ENCODE measurements at regions not wholly inside any gene's neighbourhood (a gene's known extent, or its start where the extent isn't known, plus 50 kb on each side); places are given as distances from the start of the nearest gene placed in this dataset.
"Not testable (repeated sequence)": the region's sequence is repeated elsewhere in the genome, so short reads cannot be mapped to it uniquely, and the experiment has no call there.

DNA sequence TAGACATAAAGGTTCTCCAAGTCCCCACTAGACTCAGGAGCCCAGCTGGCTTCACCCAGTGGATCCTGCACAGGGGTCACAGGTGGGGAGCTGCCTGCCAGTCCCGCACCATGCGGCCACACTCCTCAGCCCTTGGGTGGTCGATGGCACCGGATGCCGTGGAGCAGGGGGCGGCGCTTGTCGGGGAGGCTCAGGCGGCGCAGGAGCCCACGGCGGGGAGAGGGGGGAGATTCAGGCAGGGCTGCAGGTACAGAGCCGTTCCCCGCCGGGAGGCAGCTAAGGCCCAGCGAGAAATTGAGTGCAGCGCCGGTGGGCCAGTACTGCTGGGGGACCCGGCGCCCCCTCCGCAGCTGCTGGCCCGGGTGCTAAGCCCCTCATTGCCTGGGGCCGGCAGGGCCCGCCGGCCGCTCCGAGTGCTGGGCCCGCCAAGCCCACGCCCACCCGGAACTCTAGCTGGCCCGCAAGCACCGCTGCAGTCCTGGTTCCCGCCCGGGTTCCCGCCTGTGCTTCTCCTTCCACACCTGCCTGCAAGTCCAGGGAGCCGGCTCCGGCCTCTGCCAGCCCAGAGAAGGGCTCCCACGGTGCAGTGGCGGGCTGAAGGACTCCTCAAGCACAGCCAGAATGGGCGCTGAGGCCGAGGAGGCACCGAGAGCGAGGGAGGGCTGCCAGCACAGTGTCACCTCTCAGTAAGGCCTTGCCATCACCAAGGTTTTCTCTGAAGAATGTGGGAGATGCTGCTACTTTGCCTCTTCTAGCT, 58.4 kb upstream of the PPP1R12A start:
- no peak for DNase-seq (ENCODE audit: extremely low read depth, low read depth)
- H3K4me3 ChIP-seq (replicated peaks; ENCODE audit: low read depth, low read length) = no peak overlapping the region
- TF ChIP-seq, protein P1, sequence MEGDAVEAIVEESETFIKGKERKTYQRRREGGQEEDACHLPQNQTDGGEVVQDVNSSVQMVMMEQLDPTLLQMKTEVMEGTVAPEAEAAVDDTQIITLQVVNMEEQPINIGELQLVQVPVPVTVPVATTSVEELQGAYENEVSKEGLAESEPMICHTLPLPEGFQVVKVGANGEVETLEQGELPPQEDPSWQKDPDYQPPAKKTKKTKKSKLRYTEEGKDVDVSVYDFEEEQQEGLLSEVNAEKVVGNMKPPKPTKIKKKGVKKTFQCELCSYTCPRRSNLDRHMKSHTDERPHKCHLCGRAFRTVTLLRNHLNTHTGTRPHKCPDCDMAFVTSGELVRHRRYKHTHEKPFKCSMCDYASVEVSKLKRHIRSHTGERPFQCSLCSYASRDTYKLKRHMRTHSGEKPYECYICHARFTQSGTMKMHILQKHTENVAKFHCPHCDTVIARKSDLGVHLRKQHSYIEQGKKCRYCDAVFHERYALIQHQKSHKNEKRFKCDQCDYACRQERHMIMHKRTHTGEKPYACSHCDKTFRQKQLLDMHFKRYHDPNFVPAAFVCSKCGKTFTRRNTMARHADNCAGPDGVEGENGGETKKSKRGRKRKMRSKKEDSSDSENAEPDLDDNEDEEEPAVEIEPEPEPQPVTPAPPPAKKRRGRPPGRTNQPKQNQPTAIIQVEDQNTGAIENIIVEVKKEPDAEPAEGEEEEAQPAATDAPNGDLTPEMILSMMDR (IDR thresholded peaks at IDR 0.05; ENCODE audit: low read depth, low read length, missing control alignments) = no peak

DNA sequence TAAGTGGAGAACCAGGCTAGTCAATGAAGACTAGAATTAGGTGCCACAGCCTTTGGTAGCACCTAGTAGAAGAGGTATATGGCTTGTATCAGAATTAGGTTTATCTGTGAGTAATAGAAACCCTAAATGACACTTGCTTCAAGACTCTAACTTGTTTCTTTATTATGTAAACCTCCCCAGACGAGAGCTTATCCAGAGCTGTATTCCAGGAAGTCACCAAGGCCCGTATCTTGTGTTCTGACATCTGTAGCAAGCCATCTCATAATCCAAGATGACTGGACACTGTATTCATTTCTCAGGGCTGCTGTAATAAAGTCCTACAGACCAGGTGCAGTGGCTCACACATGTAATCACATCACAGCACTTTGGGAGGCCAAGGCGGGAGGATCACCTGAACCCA, 56.7 kb upstream of the PPP1R12A start:
- TF ChIP-seq, protein P1 (IDR thresholded peaks at IDR 0.05; ENCODE audit: low read depth, low read length, missing control alignments) = no peak
- H3K4me3 ChIP-seq (replicated peaks; ENCODE audit: low read depth, low read length) = no peak overlapping the region
- no peak for DNase-seq (ENCODE audit: extremely low read depth, low read depth)

DNA sequence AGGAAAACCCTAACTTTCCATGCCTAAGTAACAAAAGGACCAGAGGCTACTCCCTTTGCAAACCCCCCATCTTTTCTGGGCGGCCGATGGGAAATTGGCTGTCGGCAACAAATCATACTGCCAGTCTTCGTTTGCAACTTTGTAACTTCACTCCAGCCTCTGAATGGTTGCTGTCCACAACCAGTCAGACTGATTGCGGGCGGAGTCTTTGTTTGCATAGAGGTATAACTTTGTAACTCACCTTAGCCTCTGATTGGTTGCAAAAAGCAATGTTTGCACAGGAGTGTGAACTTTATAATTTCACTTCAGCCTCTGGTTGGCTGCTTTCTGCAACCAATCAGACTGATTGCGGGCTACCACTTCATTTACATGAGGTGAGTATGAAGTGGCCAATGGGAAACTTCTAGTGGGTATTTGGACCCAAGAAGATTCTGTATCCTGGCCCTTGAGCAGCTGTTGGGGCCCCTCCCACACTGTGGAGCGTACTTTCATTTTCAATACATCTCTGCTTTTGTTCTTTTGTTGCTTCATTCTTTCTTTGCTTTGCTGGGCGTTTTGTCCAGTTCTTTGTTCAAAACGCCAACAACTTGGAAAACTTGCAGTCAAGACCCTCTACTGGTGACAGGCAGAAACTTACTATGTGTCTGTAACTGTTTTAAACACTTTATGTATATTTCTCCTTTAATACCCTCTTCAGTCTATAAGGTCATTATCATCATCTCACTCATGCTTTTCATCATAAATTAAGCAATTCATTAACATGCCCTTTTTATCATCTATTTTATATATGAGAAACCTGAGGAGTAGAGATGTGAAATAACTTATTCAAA, 55.8 kb upstream of the PPP1R12A start:
- DNase-seq (ENCODE audit: extremely low read depth, low read depth); H3K4me3 ChIP-seq (replicated peaks; ENCODE audit: low read depth, low read length): not testable (repeated sequence)

DNA sequence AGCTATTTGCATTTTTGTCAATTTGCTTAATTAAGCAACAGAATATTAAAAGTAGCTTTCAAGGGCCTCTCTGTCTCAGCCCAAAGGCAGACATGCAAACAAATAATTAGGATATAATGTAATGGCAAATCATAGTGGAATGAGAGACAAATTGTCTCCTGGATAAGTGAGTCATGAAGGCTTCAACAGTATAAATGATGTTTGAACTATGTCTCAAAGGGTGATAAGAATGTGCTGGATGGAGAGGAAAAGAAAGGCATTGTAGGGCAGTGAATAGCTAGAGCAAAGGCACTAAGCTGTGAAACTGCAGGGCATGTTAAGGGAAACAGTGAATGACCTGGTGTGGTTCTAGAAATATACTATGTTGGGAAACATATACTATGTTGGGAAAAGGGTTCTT, 53.5 kb upstream of the PPP1R12A start:
- DNase-seq (ENCODE audit: extremely low read depth, low read depth) = no peak
- TF ChIP-seq, protein P1 (IDR thresholded peaks at IDR 0.05; ENCODE audit: low read depth, low read length, missing control alignments) = no peak

DNA sequence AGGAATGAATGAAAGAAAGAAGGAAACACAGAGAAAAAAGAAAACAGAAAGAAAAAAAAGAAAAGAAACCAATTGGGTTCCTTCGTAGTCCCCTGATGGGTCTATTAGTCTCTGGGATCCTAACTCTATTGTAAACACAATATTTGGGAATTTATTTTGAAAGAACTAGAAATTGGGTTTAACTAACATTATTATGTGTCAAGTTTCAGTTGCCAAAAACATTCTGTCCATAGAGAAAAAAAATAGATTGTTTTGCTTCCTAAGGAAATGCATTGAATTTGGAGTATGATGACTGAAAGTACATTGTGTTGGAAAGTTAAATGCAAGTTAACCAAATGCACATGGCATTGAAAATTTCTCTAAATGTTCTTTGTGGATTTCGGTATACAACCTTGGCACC, 52.8 kb upstream of the PPP1R12A start:
- no peak for DNase-seq (ENCODE audit: extremely low read depth, low read depth)
- H3K4me3 ChIP-seq (replicated peaks; ENCODE audit: low read depth, low read length) = no peak overlapping the region
- TF ChIP-seq, protein P1 (IDR thresholded peaks at IDR 0.05; ENCODE audit: low read depth, low read length, missing control alignments) = no peak

More for the DNA sequence above, 53.5 kb upstream of the PPP1R12A start:
- H3K4me3 ChIP-seq (replicated peaks; ENCODE audit: low read depth, low read length) = no peak overlapping the region

Data from HFF-Myc (cell line).